Fibroblast of skin of right quadriceps (primary cell): ENCODE measurements at regions not wholly inside any gene's neighbourhood (a gene's known extent, or its start where the extent isn't known, plus 50 kb on each side); places are given as distances from the start of the nearest gene placed in this dataset.
"Not testable (repeated sequence)": the region's sequence is repeated elsewhere in the genome, so short reads cannot be mapped to it uniquely, and the experiment has no call there.

Experiments used
- DNase-seq: peaks from one replicate; pipeline ENCODE4 v3.0.0-alpha.2; 2013

DNA sequence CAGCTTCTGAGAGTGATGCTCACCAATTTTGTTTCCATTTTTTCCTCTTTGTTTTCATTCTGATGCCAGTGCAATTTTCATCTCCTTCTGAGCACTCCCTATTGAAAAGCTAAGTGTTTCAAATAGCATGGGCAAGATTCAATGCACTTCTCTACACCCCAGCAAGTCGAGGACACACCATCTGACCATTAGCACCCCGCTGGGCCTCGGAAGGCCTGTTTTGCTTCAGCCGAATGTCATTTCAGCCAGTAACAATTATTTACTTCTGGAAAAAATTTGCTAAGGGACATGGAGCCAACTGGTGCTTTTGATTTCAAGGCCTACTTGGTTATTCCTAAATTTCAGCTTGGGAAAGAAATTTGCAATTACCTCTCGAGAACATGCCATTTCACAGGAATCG is 392.4 kb downstream of the RNF144A start:
- DNase-seq, result no peak

DNA sequence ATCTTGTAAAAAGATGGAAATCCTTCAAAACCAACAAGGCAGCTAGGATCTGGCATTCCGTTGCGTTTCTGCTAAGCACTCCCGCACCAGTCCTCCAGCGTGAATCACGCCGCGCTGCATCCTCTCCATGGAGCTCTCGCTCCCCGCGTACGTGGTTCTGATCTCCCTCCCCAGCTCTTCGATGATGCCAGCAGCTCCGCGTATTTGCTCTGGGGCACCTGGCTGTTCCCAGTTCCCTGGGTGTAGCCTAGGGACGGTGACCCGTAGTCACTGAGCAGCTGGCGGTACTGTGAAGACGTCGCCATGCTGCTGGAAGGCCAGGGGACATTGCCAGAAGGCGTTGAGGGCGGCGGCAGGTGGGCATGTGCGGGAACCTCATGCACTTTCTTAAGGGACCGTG is 407.5 kb downstream of the RNF144A start:
- DNase-seq, result no peak

DNA sequence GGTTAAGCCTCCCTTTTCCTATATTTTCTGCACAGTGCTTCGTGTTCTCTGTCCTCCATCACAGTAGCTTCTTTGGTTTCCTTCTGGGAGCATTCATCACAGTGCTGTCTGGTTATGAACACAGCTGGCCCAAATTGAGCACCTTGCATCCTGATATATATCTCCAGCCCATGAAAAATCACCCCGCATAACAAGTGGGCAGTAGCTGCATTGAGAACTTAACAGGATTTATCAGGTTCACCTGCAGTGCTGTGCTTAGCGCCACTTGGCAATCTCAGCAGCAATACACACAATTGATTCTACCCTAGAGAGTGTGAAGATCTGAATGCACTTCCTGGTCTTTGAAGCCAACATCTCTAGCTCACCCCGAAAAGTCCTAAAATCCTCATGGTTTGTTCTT is 408.0 kb downstream of the RNF144A start:
- no peak for DNase-seq

DNA sequence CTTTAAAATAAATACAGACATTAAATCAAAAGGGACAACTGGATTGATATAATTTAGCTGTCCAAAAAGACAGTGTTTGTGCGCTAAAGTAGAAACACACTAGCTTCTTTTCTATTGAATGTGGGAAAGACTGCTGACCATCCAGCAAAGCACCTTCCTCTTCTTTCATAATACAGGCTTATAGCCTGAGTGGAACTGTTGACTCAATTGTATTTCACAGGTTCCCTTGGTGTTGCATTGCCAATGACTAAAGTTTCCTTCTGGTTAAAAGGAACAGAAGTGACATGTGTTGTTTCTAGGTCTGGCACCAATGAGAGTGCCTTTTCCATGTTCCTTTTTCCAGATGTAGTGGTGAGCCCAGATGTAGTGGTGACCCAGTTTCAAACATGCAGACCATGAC is 412.3 kb downstream of the RNF144A start:
- no peak for DNase-seq

DNA sequence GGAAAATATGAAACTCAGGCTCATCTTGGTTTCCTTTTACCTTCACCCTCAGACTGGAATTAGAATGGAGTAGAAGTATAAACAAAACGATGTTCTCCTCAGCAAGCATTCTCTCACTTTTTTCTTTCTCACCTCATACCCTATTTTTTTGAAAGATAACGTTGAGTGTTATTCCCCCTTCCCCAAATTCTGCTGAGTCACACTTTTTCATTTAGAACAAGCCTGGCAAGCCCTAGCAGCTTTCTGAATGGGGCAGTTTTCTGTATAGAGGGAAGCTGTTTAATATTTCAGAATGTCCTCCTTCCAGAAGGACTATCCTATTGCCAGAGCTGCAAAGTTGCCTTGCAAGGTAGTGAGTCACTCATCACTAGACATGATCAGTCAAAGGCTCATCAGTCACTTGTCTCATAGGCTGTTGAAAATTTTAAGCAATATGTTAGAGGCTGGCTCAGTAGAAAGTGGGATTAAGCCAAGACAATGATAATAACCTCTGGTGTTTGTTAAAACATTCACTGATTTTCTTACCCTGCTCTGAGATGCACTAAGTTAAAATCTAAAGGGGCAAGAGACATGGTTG is 416.1 kb downstream of the RNF144A start:
- no peak for DNase-seq

GRCh38 chr2:7333960-7334493 is 416.8 kb downstream of the RNF144A start:
- DNase-seq, result no peak

- DNase-seq, result no peak
These were observed 421.7 kb downstream of the RNF144A start for GRCh38 chr2:7338961-7339360.

- DNase-seq, result no peak
These were observed 429.1 kb downstream of the RNF144A start for GRCh38 chr2:7346336-7346735.

DNA sequence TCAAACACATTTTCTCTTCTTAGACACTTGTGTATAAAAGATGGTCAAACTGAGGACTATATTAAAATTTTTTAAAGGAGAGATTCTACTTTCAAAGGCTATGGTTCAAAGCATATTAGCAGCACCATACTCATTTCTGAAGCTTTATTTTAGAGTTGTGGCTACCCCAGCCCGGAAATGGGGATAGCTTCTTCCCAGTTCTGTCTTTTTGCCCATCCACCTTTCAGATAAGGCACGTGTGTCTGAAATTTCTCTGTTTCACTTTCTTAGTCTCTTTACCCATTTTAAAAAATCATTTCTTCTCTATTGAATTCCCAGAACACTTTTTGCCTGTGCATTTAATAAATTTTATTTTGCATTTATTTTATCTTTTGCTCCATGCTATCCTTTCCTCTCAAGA is 431.5 kb downstream of the RNF144A start:
- DNase-seq, result no peak

- no peak for DNase-seq
These were observed 435.0 kb downstream of the RNF144A start for GRCh38 chr2:7352191-7352590.

- no peak for DNase-seq
These were observed 436.4 kb downstream of the RNF144A start for GRCh38 chr2:7353571-7353970.

DNA sequence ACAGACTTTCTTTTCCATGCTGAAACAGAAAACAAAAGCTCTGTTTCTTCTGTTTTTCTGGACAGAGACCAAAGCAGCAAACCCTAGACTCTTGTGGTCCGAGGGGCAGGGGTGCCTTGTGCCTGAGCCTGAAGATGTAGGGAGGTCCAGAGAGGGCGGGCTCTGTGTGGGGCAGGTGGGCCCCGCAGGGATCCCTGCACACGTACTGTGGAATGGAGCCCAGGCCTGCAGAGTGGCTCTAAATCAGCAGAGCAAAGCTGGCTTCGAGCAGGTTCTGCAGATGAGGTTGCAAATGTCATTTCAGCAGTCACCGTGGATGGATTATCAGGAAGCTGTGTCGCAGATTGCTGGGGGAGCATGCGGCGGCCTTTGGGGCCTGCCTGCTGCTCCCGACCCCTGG is 438.6 kb downstream of the RNF144A start:
- DNase-seq, result no peak

- no peak for DNase-seq
These were observed 439.8 kb downstream of the RNF144A start for GRCh38 chr2:7356909-7357584.

DNA sequence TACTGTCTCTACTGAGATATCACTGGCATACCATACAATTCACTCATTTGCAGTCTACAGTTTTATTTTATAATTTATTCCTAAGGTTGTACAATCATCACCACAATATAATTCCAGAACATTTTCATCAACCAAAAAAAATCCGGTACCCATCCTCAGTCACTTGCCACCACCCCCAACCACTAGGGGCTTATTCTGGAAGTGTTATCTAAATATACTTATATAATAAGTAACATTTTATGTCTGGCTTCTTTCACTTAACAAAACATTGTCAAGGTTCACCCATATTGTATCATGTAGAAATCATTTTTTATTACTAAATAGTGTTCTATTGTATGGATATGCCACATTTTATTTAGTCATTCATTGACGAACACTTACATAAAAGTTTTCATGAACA is 440.8 kb downstream of the RNF144A start:
- DNase-seq, result no peak

DNA sequence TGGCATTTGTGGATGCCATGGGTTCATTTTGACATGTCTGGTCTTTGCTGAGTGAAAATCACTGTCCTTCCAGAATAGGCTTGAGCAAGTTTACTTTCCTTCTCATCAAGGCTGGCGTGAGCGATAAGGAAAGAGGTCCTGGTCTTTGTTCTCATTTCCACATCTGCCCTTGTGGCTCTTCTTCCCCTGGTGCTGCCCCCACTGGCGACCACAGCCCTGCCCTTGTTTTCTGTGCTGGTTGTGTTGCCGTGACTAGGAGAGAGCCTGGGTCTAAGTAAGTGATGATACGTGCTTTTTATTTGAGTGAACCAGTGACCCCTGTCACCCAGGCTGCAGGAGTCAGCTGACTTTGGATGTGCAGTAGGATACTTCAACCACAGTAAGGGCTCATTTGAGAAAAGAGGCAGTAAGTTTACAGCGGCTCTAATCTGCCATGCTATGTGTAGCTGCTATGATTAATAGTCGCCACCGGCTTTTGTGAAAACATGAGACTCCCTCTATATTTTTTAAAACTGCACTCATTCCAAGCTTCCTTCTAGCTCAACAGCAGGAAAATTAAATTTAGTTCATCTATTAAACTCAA is 441.7 kb downstream of the RNF144A start:
- DNase-seq, result no peak

GRCh38 chr2:7363906-7364305 is 446.7 kb downstream of the RNF144A start:
- DNase-seq, result no peak

DNA sequence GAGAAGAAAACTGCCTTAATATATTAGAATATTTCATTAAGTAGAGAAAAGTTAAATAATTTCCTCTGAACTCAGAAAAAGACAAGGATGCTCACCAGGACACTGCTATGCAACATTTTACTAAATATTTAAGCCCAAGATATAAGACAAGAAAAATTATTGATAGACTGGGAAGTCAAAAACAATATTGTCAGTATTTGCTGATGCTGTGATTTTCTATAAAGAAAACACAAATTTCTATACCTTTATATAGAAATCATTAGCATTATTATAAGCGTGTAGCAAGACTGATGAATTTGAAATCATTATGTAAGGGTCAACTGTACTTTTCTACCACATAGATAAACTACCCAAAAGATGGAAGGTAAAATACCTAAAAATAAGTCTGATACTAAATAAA is 451.0 kb downstream of the RNF144A start:
- no peak for DNase-seq

GRCh38 chr2:7373156-7373555 is 455.9 kb downstream of the RNF144A start:
- no peak for DNase-seq

DNA sequence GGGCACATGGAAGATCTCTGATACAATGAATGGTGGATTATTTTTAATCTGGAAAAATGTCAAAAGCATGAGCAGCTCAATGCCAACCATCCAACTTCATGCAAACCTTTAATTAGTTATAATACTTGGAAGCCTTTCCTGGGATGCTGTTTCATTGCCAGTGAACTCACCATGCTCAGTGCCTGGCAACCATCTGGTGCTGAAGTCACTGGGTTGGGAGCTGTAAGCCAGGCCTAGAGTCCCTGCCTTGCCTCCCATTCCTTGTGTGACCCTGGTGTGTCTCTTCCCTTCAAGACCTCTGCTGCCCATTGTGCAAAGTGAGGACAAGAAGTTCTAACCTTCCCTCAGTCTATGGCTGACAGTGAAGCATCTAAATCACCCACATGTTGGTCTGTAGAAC is 458.7 kb downstream of the RNF144A start:
- no peak for DNase-seq

- no peak for DNase-seq
These were observed 460.8 kb downstream of the RNF144A start for GRCh38 chr2:7377916-7378569.

DNA sequence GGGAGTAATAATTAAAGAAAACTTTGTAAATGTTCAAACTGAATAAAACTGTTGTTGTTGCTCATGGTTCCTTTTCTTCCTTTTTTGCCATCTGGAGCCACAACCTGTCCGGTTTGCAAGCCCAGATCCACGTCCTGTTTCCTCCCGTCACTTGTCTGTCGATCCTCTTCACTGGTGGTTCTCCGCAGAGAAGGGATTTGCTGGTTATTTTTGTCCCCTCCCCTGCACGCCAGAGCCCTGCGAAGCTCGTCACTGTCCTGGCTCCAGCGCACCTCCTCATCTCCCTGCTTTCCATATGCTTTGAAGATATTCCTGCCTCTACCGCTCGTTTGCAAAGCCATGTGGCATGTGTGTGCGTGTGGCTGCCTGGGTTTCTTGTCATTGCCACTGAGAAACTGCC is 461.4 kb downstream of the RNF144A start:
- DNase-seq, result no peak

DNA sequence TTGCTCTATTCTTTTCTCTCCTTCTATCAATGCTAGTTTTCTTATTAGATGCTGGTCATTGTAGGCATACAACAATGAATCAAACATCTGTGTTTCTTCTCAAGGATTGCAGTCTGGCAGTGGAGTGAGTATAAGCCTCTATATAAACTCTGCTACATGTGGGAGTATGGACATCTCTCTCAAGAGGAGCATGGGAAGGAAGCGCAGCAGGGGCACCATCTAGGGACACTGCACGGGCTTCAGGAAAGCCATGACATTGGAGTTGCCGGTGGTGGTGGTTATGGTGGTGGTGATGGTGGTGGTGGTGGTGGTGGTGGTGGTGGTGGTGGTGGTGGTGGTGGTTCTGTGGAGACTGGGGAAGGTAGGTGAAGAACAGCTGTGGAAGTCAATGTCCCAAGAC is 462.6 kb downstream of the RNF144A start:
- DNase-seq, result no peak

- no peak for DNase-seq
These were observed 467.6 kb downstream of the RNF144A start for GRCh38 chr2:7384773-7385349.

DNA sequence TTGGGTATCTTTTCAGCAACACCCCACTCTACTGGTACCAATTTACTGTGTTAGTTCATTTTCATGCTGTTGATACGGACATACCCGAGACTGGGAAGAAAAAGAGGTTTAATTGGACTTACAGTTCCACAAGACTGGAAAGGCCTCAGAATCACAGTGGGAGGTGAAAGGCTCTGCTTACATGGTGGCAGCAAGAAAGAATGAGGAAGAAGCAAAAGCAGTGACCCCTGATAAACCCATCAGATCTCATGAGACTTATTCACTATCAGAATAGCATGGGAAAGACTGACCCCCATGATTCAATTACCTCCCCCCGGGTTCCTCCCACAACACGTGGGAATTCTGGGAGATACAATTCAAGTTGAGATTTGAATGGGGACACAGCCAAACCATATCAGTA is 473.1 kb downstream of the RNF144A start:
- not testable (repeated sequence) for DNase-seq
